ENCODE measurements at regions not wholly inside any gene's neighbourhood (a gene's known extent, or its start where the extent isn't known, plus 50 kb on each side); places are given as distances from the start of the nearest gene placed in this dataset.

DNA sequence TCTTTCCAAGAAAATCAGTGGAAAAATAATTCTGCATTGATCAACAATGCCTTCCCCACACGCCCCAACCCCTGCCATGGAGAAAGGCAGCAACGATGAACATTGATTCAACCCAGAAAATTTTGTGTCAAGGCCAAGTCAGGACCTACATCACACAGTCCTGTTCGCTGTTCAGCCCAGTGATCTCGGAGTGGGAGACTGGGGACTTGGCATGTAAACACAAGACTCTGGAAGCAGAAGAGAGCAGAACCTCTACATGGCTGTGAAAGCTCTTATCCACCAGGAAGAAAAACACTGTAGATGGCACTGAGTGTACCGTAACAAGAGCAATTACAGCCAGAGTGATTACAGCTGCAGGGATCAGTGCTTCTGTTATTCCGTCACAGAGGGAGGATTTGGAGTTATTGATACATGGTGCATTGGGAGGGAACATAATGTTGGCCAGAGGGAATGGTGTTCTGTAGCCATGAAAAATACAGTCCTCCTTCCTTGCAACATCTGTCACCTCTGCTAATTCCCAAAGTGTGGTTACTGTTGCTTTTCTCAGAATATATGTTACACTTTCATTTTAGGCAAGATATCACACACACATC lies 136.6 kb downstream of the IQUB start:
- intact Hi-C loops (cut with micrococcal nuclease) = no loop called here
- Histone ChIP-seq H3K9me3 (replicated peaks; ENCODE audit: control insufficient read depth, insufficient read depth, low read length) (no peaks in the 10 kb centered on the region), H3K4me2 (ENCODE audit: insufficient read depth, low read length) (no peak overlapping the region), H3K9ac (replicated peaks; ENCODE audit: extremely low read depth, insufficient read depth, low read length) (no peak overlapping the region), H3K4me3 (replicated peaks in 1 of 3; ENCODE audit: insufficient read depth in 1 of 3, low read depth in 1 of 3, low read length in 3 of 3) (no peak overlapping the region), H3K27me3 (ENCODE audit: control insufficient read depth in 2 of 2, insufficient read depth in 2 of 2, low read length in 2 of 2) (no peaks in the 10 kb centered on the region), H3K36me3 (ENCODE audit: control insufficient read depth in 2 of 2, extremely low read depth in 1 of 2, insufficient read depth in 2 of 2, low read length in 2 of 2) (no peaks in the 10 kb centered on the region), H2AFZ (ENCODE audit: low read depth, low read length) (no peak overlapping the region), H4K20me1 (replicated peaks; ENCODE audit: control insufficient read depth, extremely low read depth, insufficient read depth, low read length) (no peaks in the 10 kb centered on the region), H3K27ac (ENCODE audit: insufficient read depth, low read depth, low read length) (no peak overlapping the region), H3K4me1 (ENCODE audit: control insufficient read depth, extremely low read depth, insufficient read depth, low read length) (no peaks in the 10 kb centered on the region), H3K79me2 (ENCODE audit: control insufficient read depth, insufficient read depth, low read length) (no peaks in the 10 kb centered on the region), H3K9me1 (replicated peaks; ENCODE audit: control insufficient read depth, extremely low read depth, insufficient read depth, low read length) (no peaks in the 10 kb centered on the region)
- TF ChIP-seq FOS (IDR thresholded peaks at IDR 0.05; ENCODE audit: borderline replicate concordance, insufficient read depth, low read length) = no peak
- no peak for TF ChIP-seq GATA2 (IDR thresholded peaks at IDR 0.05; ENCODE audit: insufficient read depth, insufficient read length, low read depth, low read length)
- no peak for TF ChIP-seq CTCF (IDR thresholded peaks at IDR 0.05; ENCODE audit: extremely low read depth in 1 of 2, insufficient read depth in 1 of 2, low read depth in 1 of 2, low read length in 2 of 2)
- no peak for TF ChIP-seq POLR2AphosphoS5 (IDR thresholded peaks at IDR 0.05; ENCODE audit: insufficient read depth, low read depth, low read length)
- TF ChIP-seq POLR2A (IDR thresholded peaks at IDR 0.05; ENCODE audit: low read depth, low read length) = no peak
- TF ChIP-seq MAX (IDR thresholded peaks at IDR 0.05; ENCODE audit: insufficient read depth, insufficient read length) = no peak
- TF ChIP-seq MYC (IDR thresholded peaks at IDR 0.05; ENCODE audit: low read depth, low read length) = no peak
- no peak for TF ChIP-seq JUN (IDR thresholded peaks at IDR 0.05; ENCODE audit: borderline replicate concordance, insufficient read depth, insufficient read length, low read depth)
- no peak for TF ChIP-seq EZH2 (IDR thresholded peaks at IDR 0.05; ENCODE audit: borderline replicate concordance, low read depth, low read length, severe bottlenecking)
- DNase-seq (ENCODE audit: low read depth, low spot score) (no peak), FAIRE-seq (no peak)
- BruUV-seq (replicated peaks) = no TSS peak
- CTCF ChIA-PET = no interaction called here
- POLR2A ChIA-PET = no interaction called here
- dilution Hi-C loops (cut with MboI; ENCODE audit: extremely low pct_ligation_motif_present, low sequenced_read_pairs) = no loop called here

Data from endothelial cell of umbilical vein (primary cell).